ENCODE measurements at regions not wholly inside any gene's neighbourhood (a gene's known extent, or its start where the extent isn't known, plus 50 kb on each side); places are given as distances from the start of the nearest gene placed in this dataset.
"Not testable (repeated sequence)": the region's sequence is repeated elsewhere in the genome, so short reads cannot be mapped to it uniquely, and the experiment has no call there.

DNA sequence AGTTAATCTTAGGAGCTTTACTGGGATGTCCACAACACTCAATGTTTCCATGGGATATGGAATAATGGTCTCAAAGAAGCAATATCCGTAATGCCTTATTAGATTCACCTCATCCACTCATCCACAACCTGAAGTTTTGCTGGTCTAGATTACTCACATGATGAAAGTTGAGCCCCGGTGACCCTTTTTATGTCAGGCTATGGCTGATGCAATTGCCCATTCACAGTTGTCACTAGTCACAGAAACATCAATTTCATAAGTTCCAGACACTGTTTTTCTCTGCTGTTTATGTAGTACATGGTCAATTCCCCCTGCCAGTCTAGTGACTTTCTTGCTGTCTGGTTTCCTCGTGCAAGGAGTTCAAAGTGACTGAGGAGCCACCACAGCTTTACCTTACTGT, 491.2 kb upstream of the ATXN8OS start:
- in situ Hi-C loops (cut with HindIII; ENCODE audit: low pct_unique_long_range_greater_than_20kb, low sequenced_read_pairs), result no loop called here

DNA sequence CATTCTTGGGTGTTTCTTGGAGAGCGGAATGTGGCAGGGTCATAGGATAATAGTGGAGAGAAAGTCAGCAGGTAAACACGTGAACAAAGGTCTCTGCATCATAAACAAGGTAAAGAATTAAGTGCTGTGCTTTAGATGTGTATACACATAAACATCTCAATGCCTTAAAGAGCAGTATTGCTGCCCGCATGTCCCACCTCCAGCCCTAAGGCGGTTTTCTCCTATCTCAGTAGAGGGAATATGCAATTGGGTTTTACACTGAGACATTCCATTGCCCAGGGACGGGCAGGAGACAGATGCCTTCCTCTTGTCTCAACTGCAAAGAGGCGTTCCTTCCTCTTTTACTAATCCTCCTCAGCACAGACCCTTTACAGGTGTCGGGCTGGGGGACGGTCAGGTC, 492.6 kb upstream of the ATXN8OS start:
- CTCF ChIA-PET; H3K9me3 ChIP-seq (ENCODE audit: control insufficient read depth, insufficient read depth, low read depth, low read length); POLR2A ChIA-PET; BruUV-seq (replicated peaks); H3K4me3 ChIP-seq (ENCODE audit: low read depth in 2 of 2, low read length in 2 of 2); H3K27ac ChIP-seq (ENCODE audit: low read length); intact Hi-C loops (cut with micrococcal nuclease; ENCODE audit: unreplicated experiment); in situ Hi-C loops (cut with HindIII; ENCODE audit: low pct_unique_long_range_greater_than_20kb, low sequenced_read_pairs); DNase-seq (ENCODE audit: low read depth, low spot score); H3K4me1 ChIP-seq (ENCODE audit: control insufficient read depth, insufficient read depth, low read length); ATAC-seq; H3K27me3 ChIP-seq (ENCODE audit: control insufficient read depth, insufficient read depth, low read length); H3K36me3 ChIP-seq (ENCODE audit: control insufficient read depth, insufficient read depth, low read length): not testable (repeated sequence)

More for the DNA sequence above, 491.2 kb upstream of the ATXN8OS start:
- Histone ChIP-seq H3K9me3 (ENCODE audit: control insufficient read depth, insufficient read depth, low read depth, low read length) (no peaks in the 10 kb centered on the region), H3K4me1 (ENCODE audit: control insufficient read depth, insufficient read depth, low read length) (no peaks in the 10 kb centered on the region), H3K27me3 (ENCODE audit: control insufficient read depth, insufficient read depth, low read length) (no peaks in the 10 kb centered on the region), H3K36me3 (ENCODE audit: control insufficient read depth, insufficient read depth, low read length) (no peaks in the 10 kb centered on the region), H3K4me3 (ENCODE audit: low read depth in 2 of 2, low read length in 2 of 2) (no peak overlapping the region), H3K27ac (ENCODE audit: low read length) (no peak overlapping the region)
- POLR2A ChIA-PET, result no interaction called here
- BruUV-seq (replicated peaks), result no TSS peak
- TF ChIP-seq, protein P1, sequence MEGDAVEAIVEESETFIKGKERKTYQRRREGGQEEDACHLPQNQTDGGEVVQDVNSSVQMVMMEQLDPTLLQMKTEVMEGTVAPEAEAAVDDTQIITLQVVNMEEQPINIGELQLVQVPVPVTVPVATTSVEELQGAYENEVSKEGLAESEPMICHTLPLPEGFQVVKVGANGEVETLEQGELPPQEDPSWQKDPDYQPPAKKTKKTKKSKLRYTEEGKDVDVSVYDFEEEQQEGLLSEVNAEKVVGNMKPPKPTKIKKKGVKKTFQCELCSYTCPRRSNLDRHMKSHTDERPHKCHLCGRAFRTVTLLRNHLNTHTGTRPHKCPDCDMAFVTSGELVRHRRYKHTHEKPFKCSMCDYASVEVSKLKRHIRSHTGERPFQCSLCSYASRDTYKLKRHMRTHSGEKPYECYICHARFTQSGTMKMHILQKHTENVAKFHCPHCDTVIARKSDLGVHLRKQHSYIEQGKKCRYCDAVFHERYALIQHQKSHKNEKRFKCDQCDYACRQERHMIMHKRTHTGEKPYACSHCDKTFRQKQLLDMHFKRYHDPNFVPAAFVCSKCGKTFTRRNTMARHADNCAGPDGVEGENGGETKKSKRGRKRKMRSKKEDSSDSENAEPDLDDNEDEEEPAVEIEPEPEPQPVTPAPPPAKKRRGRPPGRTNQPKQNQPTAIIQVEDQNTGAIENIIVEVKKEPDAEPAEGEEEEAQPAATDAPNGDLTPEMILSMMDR (IDR thresholded peaks at IDR 0.05), result no peak
- TF ChIP-seq TCF7L2 (IDR thresholded peaks at IDR 0.05; ENCODE audit: low read depth, low read length), result no peak
- no peak for TF ChIP-seq POLR2AphosphoS5 (IDR thresholded peaks at IDR 0.05; ENCODE audit: low read depth, low read length)
- no peak for TF ChIP-seq REST (IDR thresholded peaks at IDR 0.05; ENCODE audit: insufficient read depth in 1 of 2, low read depth in 2 of 2, low read length in 1 of 2)
- no peak for TF ChIP-seq SIN3A (IDR thresholded peaks at IDR 0.05; ENCODE audit: borderline replicate concordance, insufficient read depth, low read depth, low read length)
- ATAC-seq, result no peak
- CTCF ChIA-PET, result no interaction called here
- intact Hi-C loops (cut with micrococcal nuclease; ENCODE audit: unreplicated experiment), result no loop called here
- DNase-seq (ENCODE audit: low read depth, low spot score), result no peak

GRCh38 chr13:69604698-69605097, 502.9 kb upstream of the ATXN8OS start:
- in situ Hi-C loops (cut with HindIII; ENCODE audit: low pct_unique_long_range_greater_than_20kb, low sequenced_read_pairs) (no loop called here), intact Hi-C loops (cut with micrococcal nuclease; ENCODE audit: unreplicated experiment) (no loop called here)
- BruUV-seq (replicated peaks), result no TSS peak
- ChIA-PET CTCF (no interaction called here), POLR2A (no interaction called here)
- DNase-seq (ENCODE audit: low read depth, low spot score) (no peak), ATAC-seq (no peak)
- H3K4me1 ChIP-seq (ENCODE audit: control insufficient read depth, insufficient read depth, low read length), result no peaks in the 10 kb centered on the region
- no peak overlapping the region for H3K4me3 ChIP-seq (ENCODE audit: low read depth in 2 of 2, low read length in 2 of 2)
- no peaks in the 10 kb centered on the region for H3K9me3 ChIP-seq (ENCODE audit: control insufficient read depth, insufficient read depth, low read depth, low read length)
- no peaks in the 10 kb centered on the region for H3K36me3 ChIP-seq (ENCODE audit: control insufficient read depth, insufficient read depth, low read length)
- TF ChIP-seq SIN3A (IDR thresholded peaks at IDR 0.05; ENCODE audit: borderline replicate concordance, insufficient read depth, low read depth, low read length), result no peak
- TF ChIP-seq TCF7L2 (IDR thresholded peaks at IDR 0.05; ENCODE audit: low read depth, low read length), result no peak
- no peak for TF ChIP-seq POLR2AphosphoS5 (IDR thresholded peaks at IDR 0.05; ENCODE audit: low read depth, low read length)
- TF ChIP-seq, protein P1 (IDR thresholded peaks at IDR 0.05), result no peak
- no peak for TF ChIP-seq REST (IDR thresholded peaks at IDR 0.05; ENCODE audit: insufficient read depth in 1 of 2, low read depth in 2 of 2, low read length in 1 of 2)
- H3K27ac ChIP-seq (ENCODE audit: low read length), result no peak overlapping the region
- no peaks in the 10 kb centered on the region for H3K27me3 ChIP-seq (ENCODE audit: control insufficient read depth, insufficient read depth, low read length)
